ENCODE measurements at regions not wholly inside any gene's neighbourhood (a gene's known extent, or its start where the extent isn't known, plus 50 kb on each side); places are given as distances from the start of the nearest gene placed in this dataset.

DNA sequence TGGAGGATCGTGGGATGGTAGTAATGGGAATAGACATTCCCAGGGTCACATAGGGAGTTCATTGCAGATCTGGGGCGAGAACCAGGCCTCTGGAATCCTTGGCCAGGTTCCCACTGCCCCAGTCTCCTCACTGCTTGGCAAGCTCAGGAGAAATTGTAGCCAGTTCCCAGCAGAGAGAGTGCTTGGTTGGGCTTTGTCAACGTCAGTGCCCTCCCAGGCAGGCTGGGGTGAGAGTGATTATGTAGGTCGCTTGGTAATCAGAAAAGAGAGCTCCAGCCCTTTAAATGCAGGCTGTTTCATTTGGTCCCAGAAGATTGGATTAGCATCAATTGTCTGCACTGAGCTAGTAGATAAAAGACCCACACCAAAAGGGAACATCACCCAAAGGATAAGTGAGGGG is 51.8 kb upstream of the GALNT10 start:
- DNase-seq (ENCODE audit: extremely low read depth, low read depth) = no peak
- TF ChIP-seq, protein P1, sequence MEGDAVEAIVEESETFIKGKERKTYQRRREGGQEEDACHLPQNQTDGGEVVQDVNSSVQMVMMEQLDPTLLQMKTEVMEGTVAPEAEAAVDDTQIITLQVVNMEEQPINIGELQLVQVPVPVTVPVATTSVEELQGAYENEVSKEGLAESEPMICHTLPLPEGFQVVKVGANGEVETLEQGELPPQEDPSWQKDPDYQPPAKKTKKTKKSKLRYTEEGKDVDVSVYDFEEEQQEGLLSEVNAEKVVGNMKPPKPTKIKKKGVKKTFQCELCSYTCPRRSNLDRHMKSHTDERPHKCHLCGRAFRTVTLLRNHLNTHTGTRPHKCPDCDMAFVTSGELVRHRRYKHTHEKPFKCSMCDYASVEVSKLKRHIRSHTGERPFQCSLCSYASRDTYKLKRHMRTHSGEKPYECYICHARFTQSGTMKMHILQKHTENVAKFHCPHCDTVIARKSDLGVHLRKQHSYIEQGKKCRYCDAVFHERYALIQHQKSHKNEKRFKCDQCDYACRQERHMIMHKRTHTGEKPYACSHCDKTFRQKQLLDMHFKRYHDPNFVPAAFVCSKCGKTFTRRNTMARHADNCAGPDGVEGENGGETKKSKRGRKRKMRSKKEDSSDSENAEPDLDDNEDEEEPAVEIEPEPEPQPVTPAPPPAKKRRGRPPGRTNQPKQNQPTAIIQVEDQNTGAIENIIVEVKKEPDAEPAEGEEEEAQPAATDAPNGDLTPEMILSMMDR (IDR thresholded peaks at IDR 0.05; ENCODE audit: low read depth, low read length, missing control alignments) = no peak
- H3K4me3 ChIP-seq (replicated peaks; ENCODE audit: low read depth, low read length) = no peak overlapping the region

- H3K4me3 ChIP-seq (replicated peaks; ENCODE audit: low read depth, low read length) = no peak overlapping the region
- TF ChIP-seq, protein P1 (IDR thresholded peaks at IDR 0.05; ENCODE audit: low read depth, low read length, missing control alignments) = no peak
- no peak for DNase-seq (ENCODE audit: extremely low read depth, low read depth)
Observed at GRCh38 chr5:154140381-154140780, 50.2 kb upstream of the GALNT10 start.
